Panc1 (cell line): ENCODE measurements at regions not wholly inside any gene's neighbourhood (a gene's known extent, or its start where the extent isn't known, plus 50 kb on each side); places are given as distances from the start of the nearest gene placed in this dataset.

Experiments used
- ATAC-seq: fragments of 200-7000 bp; cut with Tn5 transposase; 2 replicates; pipeline ENCODE4 v1.9.1; 2020; ENCODE audit warnings: mild to moderate bottlenecking, moderate library complexity
- BruUV-seq: library from RNA; stranded (reverse); fragments of 400-500 nt; replicated peaks from 2 replicates; lab custom pipeline; 2021; lab: Mats Ljungman, UMichigan
- CTCF ChIA-PET: fragments of 300-600 bp; sonication (Branson Sonifier 250); formaldehyde crosslinking; loops from one replicate; lab custom pipeline; 2022; ENCODE audit warnings: antibody characterized with exemption; lab: Charles Lee
- POLR2A ChIA-PET: fragments of 300-600 bp; sonication (Branson Sonifier 250); formaldehyde crosslinking; loops from one replicate; lab custom pipeline; 2022; ENCODE audit warnings: antibody characterized with exemption; lab: Charles Lee
- DNase-seq: peaks from one replicate; pipeline ENCODE4 v3.0.0-alpha.2; 2010; ENCODE audit warnings: low read depth, low spot score
- H3K27ac ChIP-seq: 2 replicates; pipeline ENCODE4 v1.5.1; 2011; ENCODE audit warnings: mild to moderate bottlenecking, low read length, inconsistent platforms
- H3K27me3 ChIP-seq: fragments of 200-500 bp; sonication (Bioruptor generic); 2 replicates; pipeline ENCODE4 v1.6.0; 2014; ENCODE audit warnings: low read length, inconsistent platforms; ENCODE audit not compliant: control insufficient read depth, insufficient read depth
- H3K36me3 ChIP-seq: fragments of 200-500 bp; sonication (Bioruptor generic); 2 replicates; pipeline ENCODE4 v1.5.1; 2014; ENCODE audit warnings: inconsistent platforms, mild to moderate bottlenecking, low read length, moderate library complexity; ENCODE audit not compliant: control insufficient read depth, insufficient read depth
- H3K4me1 ChIP-seq: 2 replicates; pipeline ENCODE4 v1.5.1; 2011; ENCODE audit warnings: inconsistent platforms, mild to moderate bottlenecking, low read length, moderate library complexity; ENCODE audit not compliant: control insufficient read depth, insufficient read depth
- H3K4me3 ChIP-seq, 2 experiments: 2 replicates each; pipeline ENCODE4 v1.5.1; 2011 to 2012; ENCODE audit warnings: low read depth in 2 of 2, low read length in 2 of 2, mild to moderate bottlenecking in 2 of 2, inconsistent platforms in 1 of 2, moderate library complexity in 1 of 2
- H3K9me3 ChIP-seq: fragments of 200-500 bp; sonication (Bioruptor generic); 2 replicates; pipeline ENCODE4 v1.5.1; 2014; ENCODE audit warnings: low read depth, mild to moderate bottlenecking, inconsistent platforms, low read length, moderate library complexity; ENCODE audit not compliant: control insufficient read depth, insufficient read depth
- POLR2AphosphoS5 ChIP-seq: IDR thresholded peaks from 2 replicates; pipeline ENCODE4 v1.6.1; 2012; ENCODE audit warnings: mild to moderate bottlenecking, low read depth, low read length, moderate library complexity
- SIN3A ChIP-seq: IDR thresholded peaks from 2 replicates; pipeline ENCODE4 v1.6.1; 2012; ENCODE audit warnings: low read depth, mild to moderate bottlenecking, low read length, moderate library complexity, borderline replicate concordance; ENCODE audit not compliant: insufficient read depth
- TCF7L2 ChIP-seq: IDR thresholded peaks from 2 replicates; pipeline ENCODE4 v1.6.1; 2011; ENCODE audit warnings: mild to moderate bottlenecking, low read depth, low read length, inconsistent platforms
- in situ Hi-C: cut with HindIII; loops from 2 replicates; pipeline ENCODE4 v1.10.0; 2016; ENCODE audit warnings: low sequenced_read_pairs, low pct_unique_long_range_greater_than_20kb
- intact Hi-C: fragments of 100-400 bp; cut with micrococcal nuclease; formaldehyde crosslinking; loops from one replicate; pipeline ENCODE4 v1.10.0; 2022; ENCODE audit not compliant: unreplicated experiment
- TF ChIP-seq, protein P1 (sequence below), 2 experiments: IDR thresholded peaks; 2 replicates each; pipeline ENCODE4 v1.6.1; 2011 to 2012; ENCODE audit warnings: low read depth in 2 of 2, control low read depth in 1 of 2, low read length in 1 of 2, mild to moderate bottlenecking in 1 of 2, moderate library complexity in 1 of 2; ENCODE audit not compliant: insufficient read depth in 1 of 2
- TF ChIP-seq, protein P2 (sequence below): fragments of 450-650 bp; IDR thresholded peaks from 2 replicates; pipeline ENCODE4 v1.5.1; 2017; ENCODE audit warnings: mild to moderate bottlenecking

DNA sequence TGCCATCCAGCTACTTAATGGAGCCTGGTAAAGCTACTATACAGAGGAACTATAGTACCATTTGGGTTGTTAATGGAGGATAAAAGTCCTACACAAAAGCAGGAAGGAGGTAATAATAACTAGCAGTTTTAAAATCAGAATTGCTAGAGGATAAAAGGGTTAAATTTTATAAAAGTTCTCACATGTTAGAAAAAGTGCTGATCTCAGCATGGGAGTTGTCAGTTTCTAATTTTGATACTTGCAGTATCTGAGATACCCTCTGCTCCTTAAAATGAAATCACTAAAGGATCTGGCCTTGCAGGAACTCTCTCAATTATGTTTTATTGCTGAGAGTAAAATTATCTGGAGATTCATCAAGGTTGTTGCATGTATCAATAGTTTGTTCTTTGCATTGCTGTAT, 272.2 kb upstream of the GYPC start:
- no peaks in the 10 kb centered on the region for H3K36me3 ChIP-seq
- H3K27me3 ChIP-seq: no peaks in the 10 kb centered on the region
- ChIA-PET CTCF (no interaction called here), POLR2A (no interaction called here)
- intact Hi-C loops: no loop called here
- H3K9me3 ChIP-seq: no peaks in the 10 kb centered on the region; the same call in 1 of the 2 replicates
- ATAC-seq (no peak), DNase-seq (no peak)
- no peak for TF ChIP-seq TCF7L2
- TF ChIP-seq POLR2AphosphoS5: no peak
- TF ChIP-seq, protein P1, sequence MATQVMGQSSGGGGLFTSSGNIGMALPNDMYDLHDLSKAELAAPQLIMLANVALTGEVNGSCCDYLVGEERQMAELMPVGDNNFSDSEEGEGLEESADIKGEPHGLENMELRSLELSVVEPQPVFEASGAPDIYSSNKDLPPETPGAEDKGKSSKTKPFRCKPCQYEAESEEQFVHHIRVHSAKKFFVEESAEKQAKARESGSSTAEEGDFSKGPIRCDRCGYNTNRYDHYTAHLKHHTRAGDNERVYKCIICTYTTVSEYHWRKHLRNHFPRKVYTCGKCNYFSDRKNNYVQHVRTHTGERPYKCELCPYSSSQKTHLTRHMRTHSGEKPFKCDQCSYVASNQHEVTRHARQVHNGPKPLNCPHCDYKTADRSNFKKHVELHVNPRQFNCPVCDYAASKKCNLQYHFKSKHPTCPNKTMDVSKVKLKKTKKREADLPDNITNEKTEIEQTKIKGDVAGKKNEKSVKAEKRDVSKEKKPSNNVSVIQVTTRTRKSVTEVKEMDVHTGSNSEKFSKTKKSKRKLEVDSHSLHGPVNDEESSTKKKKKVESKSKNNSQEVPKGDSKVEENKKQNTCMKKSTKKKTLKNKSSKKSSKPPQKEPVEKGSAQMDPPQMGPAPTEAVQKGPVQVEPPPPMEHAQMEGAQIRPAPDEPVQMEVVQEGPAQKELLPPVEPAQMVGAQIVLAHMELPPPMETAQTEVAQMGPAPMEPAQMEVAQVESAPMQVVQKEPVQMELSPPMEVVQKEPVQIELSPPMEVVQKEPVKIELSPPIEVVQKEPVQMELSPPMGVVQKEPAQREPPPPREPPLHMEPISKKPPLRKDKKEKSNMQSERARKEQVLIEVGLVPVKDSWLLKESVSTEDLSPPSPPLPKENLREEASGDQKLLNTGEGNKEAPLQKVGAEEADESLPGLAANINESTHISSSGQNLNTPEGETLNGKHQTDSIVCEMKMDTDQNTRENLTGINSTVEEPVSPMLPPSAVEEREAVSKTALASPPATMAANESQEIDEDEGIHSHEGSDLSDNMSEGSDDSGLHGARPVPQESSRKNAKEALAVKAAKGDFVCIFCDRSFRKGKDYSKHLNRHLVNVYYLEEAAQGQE (IDR thresholded peaks at IDR 0.05; ENCODE audit: insufficient read depth in 1 of 2, low read depth in 2 of 2, low read length in 1 of 2): no peak
- no peak for TF ChIP-seq SIN3A
- TF ChIP-seq, protein P2, sequence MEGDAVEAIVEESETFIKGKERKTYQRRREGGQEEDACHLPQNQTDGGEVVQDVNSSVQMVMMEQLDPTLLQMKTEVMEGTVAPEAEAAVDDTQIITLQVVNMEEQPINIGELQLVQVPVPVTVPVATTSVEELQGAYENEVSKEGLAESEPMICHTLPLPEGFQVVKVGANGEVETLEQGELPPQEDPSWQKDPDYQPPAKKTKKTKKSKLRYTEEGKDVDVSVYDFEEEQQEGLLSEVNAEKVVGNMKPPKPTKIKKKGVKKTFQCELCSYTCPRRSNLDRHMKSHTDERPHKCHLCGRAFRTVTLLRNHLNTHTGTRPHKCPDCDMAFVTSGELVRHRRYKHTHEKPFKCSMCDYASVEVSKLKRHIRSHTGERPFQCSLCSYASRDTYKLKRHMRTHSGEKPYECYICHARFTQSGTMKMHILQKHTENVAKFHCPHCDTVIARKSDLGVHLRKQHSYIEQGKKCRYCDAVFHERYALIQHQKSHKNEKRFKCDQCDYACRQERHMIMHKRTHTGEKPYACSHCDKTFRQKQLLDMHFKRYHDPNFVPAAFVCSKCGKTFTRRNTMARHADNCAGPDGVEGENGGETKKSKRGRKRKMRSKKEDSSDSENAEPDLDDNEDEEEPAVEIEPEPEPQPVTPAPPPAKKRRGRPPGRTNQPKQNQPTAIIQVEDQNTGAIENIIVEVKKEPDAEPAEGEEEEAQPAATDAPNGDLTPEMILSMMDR: no peak
- no peak overlapping the region for H3K4me3 ChIP-seq
- in situ Hi-C loops: no loop called here
- H3K4me1 ChIP-seq: no peaks in the 10 kb centered on the region
- no TSS peak for BruUV-seq
- H3K27ac ChIP-seq: no peak overlapping the region

DNA sequence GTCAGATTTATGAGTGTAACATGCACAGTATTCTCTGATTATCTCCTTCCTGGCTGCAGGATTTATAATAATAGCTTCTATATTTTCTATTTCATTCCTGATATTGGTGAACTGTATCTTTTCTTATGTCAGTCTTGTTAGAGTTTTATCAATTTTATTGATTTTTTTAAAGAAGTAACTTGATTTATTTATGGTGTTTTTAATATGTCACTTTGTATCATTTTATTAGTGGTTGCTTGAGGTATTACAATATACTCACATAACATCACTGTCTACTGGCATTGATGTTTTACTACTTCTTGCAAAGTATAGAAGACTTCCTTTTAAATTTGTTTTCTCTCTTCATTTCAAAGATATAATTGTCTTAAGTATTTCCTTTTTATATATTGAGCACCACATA, 270.5 kb upstream of the GYPC start:
- CTCF ChIA-PET: no interaction called here
- in situ Hi-C loops: no loop called here

More for the DNA sequence above, 270.5 kb upstream of the GYPC start:
- intact Hi-C loops: no loop called here
- Histone ChIP-seq H3K27ac (no peak overlapping the region), H3K4me3 (no peak overlapping the region), H3K9me3 (no peaks in the 10 kb centered on the region; the same call in 1 of the 2 replicates), H3K4me1 (no peaks in the 10 kb centered on the region), H3K36me3 (no peaks in the 10 kb centered on the region), H3K27me3 (no peaks in the 10 kb centered on the region)
- DNase-seq: no peak
- no TSS peak for BruUV-seq
- TF ChIP-seq, protein P2: no peak
- TF ChIP-seq SIN3A: no peak
- TF ChIP-seq POLR2AphosphoS5: no peak
- TF ChIP-seq, protein P1 (IDR thresholded peaks at IDR 0.05; ENCODE audit: insufficient read depth in 1 of 2, low read depth in 2 of 2, low read length in 1 of 2): no peak
- TF ChIP-seq TCF7L2: no peak
- no peak for ATAC-seq
- POLR2A ChIA-PET: no interaction called here
